Retinal pigment epithelial cell (primary cell): ENCODE measurements at regions not wholly inside any gene's neighbourhood (a gene's known extent, or its start where the extent isn't known, plus 50 kb on each side); places are given as distances from the start of the nearest gene placed in this dataset.

Source experiments
- DNase-seq: peaks from one replicate; pipeline ENCODE4 v3.0.0-alpha.2; 2010; ENCODE audit warnings: low read depth
- H3K4me3 ChIP-seq: 2 replicates; pipeline ENCODE4 v1.5.1; 2011; ENCODE audit warnings: mild to moderate bottlenecking, low read length, control low read depth, moderate library complexity
- TF ChIP-seq, protein P1 (sequence below): conservative IDR thresholded peaks from 2 replicates; pipeline ENCODE4 v1.5.1; 2011; ENCODE audit warnings: low read depth, low read length, control low read depth, inconsistent platforms

DNA sequence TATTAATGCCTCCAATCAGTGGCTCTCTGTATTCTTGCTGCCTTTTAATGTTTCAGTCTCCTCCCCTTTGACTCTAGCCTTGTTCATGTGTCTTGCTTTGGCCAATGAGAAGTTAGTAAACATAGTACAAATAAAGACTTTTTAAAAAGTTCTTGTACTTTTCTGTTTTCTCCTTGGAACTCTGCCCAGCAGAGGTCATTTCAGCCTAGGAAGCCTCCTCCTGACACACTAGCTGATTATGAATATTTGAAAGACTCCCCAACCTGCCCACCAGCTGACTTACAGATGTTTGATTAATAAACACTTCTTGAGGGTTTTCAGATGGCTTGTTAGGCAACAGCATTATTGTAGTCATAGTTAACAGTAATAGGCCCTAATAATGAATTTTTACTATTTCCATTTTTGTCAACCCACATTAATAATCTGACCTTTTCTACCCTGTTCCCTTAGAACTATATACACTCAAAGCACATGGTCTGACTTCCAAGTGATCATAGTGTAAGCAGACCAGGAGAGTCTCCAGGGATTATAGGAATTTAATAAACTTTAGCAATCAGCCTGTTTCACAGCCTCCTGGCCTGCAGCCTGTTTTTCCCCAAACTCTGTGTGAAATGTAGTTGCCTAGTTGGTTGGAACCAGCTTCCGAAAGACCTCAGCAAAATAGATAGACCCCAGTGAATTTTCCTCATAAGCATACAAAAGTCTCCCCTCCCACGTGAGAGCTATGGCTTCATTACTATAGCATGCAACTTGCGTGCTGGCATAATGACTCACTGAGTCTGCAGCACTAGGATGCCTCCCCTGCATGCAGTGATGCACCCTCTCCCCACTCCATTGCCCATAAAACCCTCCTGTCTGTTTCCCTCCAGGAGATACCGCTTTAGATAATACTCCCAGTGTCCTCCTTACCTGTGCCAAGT, 670.7 kb upstream of the ZNF804A start:
- no peak overlapping the region for H3K4me3 ChIP-seq
- DNase-seq = no peak
- TF ChIP-seq, protein P1, sequence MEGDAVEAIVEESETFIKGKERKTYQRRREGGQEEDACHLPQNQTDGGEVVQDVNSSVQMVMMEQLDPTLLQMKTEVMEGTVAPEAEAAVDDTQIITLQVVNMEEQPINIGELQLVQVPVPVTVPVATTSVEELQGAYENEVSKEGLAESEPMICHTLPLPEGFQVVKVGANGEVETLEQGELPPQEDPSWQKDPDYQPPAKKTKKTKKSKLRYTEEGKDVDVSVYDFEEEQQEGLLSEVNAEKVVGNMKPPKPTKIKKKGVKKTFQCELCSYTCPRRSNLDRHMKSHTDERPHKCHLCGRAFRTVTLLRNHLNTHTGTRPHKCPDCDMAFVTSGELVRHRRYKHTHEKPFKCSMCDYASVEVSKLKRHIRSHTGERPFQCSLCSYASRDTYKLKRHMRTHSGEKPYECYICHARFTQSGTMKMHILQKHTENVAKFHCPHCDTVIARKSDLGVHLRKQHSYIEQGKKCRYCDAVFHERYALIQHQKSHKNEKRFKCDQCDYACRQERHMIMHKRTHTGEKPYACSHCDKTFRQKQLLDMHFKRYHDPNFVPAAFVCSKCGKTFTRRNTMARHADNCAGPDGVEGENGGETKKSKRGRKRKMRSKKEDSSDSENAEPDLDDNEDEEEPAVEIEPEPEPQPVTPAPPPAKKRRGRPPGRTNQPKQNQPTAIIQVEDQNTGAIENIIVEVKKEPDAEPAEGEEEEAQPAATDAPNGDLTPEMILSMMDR = no peak

DNA sequence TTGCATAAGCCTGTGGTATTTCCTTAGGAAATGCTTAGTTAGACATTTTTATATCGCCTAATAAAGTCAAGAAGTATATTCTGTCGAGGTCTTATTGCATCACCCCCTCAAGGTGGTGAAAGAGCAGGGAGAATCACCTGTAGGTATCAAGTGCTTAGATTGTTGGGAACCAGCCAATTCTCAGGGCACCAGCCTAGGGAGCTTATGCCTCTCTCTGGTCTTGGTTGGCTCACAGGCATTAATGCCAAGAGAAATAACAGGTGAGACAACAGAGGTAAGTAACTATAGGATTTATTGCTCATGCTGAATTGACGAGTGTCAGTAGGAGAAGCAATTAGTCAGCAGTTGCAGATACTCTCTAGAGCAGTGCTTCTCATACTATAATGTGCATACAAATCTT, 663.3 kb upstream of the ZNF804A start:
- TF ChIP-seq, protein P1 = no peak
- no peak overlapping the region for H3K4me3 ChIP-seq
- no peak for DNase-seq

DNA sequence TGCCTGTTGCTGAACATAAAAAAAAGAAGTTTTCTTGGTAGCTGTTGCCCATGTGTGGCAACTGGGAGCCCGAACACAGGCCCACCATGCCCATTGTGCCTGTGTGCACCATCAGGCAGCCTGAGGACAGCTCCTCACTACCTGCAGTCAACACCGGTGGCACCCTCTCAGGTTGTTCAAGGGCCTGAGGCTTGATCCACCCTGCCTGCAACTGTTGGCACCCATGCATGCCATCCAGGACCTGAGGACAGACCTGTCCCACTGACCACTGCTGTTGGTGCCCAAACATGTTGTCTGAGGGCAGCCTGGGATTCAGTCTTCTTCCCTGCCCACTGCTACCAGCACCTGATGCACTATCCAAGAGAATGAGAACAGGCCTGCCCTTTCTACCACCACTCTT, 661.1 kb upstream of the ZNF804A start:
- no peak overlapping the region for H3K4me3 ChIP-seq
- TF ChIP-seq, protein P1 = no peak
- no peak for DNase-seq

DNA sequence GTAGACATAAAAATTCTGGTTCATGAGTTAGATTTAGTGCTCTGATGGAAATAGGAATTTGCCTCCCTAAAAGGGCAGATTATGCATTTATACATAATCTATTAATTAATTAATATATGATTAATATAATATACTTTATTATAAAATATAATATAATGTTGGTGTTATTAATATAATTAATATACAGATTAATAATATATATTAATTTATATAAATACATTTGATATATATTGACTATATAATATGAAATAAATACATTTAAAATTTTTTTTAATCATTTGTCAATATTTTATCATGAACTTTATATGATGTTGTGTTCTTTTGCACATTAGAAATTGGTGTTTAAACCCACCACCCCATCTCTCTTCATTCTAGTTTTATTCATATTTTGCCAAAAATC, 652.1 kb upstream of the ZNF804A start:
- no peak for DNase-seq
- H3K4me3 ChIP-seq = no peak overlapping the region
- TF ChIP-seq, protein P1 = no peak

DNA sequence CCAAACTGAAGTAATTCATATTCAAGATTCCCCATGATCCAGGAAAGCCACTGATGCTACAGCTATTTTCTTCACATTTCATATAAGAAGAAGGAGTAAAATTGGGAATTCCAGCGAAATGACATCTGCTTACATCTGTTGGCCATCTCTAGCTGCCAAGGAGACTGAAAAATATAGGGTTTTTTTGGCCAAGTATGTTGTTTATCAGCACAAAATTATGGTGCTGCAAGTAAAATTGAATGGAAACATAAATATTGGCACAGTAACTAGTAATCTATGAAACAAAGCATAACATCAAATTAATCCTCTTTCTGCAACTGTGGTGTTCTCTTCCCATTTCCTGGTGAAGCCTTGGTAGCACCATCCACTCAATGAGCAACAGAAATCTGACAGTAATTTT, 649.5 kb upstream of the ZNF804A start:
- TF ChIP-seq, protein P1 = no peak
- DNase-seq = no peak
- H3K4me3 ChIP-seq = no peak overlapping the region

DNA sequence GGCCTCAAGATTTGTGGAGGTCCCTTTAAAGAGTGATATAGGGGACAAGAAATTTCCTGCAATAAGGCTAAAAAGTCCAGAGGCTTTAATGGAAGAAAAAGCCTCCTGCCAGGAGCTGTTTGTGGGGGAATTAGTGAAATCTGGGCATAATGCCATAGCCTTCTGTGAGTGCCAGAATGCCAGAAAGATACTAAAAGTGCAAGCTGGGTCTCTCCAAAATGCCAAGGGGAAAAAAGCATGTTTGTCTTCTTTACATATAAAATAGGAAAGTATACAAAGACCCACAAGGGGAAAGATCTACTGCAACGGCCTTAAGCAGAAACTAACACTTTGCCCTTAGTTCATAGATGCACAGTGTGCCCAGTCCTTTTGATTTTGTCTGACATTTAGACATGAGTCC, 647.7 kb upstream of the ZNF804A start:
- TF ChIP-seq, protein P1 = no peak
- peak; percentile 48 for DNase-seq
- no peak overlapping the region for H3K4me3 ChIP-seq

DNA sequence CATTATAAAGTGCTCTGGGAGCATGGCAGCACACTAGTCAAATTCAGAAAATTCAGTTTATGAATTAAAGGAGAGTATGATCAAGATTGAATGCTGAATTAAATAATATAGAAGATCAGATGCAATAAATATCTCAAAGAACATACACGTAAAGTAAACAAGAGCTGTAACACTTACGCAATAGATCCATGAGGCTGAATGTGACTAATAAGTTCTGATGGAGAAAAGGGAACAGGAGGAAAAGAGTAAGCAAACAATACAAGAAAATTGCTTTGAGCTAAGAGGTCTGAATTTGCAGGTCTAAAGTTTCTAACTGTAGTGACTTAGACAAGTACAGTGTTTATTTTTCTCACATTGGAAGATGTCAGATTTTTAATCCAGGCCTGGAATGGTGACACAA, 646.7 kb upstream of the ZNF804A start:
- TF ChIP-seq, protein P1 = no peak
- no peak for DNase-seq
- H3K4me3 ChIP-seq = no peak overlapping the region
